ENCODE measurements at regions not wholly inside any gene's neighbourhood (a gene's known extent, or its start where the extent isn't known, plus 50 kb on each side); places are given as distances from the start of the nearest gene placed in this dataset.
A peak's percentile ranks its signal among the peaks of the same experiment; 100 is the strongest.

GRCh38 chr9:82487935-82488312 is 499.4 kb downstream of the SPATA31D1 start:
- 78 to 91% methylated on average over 2 of the region's 2 CpGs for WGBS, 2 donors
- no peak for TF ChIP-seq CTCF (IDR thresholded peaks at IDR 0.05; ENCODE audit: control extremely low read depth, extremely low read depth)

GRCh38 chr9:82488313-82489200 is 500.0 kb downstream of the SPATA31D1 start:
- no peak for TF ChIP-seq CTCF (IDR thresholded peaks at IDR 0.05; ENCODE audit: control extremely low read depth, extremely low read depth)
- peaks cover 0 to 30% (median 10%) of the 10 kb centered on the region in 5 donors for H3K4me1 ChIP-seq (ENCODE audit: control insufficient read depth in 5 of 5, insufficient read depth in 5 of 5, low read length in 5 of 5)
- DNase-seq (peak; percentile 79 to 96 (median 96)), ATAC-seq (ENCODE audit: insufficient read depth, low FRiP score) (no peak)
- H3K9me3 ChIP-seq (ENCODE audit: control insufficient read depth in 4 of 4, insufficient read depth in 3 of 4, low read length in 3 of 4), result no peaks in the 10 kb centered on the region
- WGBS, 2 donors, result 60 to 74% methylated on average over 8 of the region's 8 CpGs
- H3K36me3 ChIP-seq (ENCODE audit: control insufficient read depth in 4 of 4, insufficient read depth in 4 of 4, low read length in 4 of 4), result no peaks in the 10 kb centered on the region
- no peaks in the 10 kb centered on the region for H3K27me3 ChIP-seq (ENCODE audit: control insufficient read depth in 3 of 3, insufficient read depth in 3 of 3, low read length in 2 of 3)
- peak overlapping the region in 1 of 2 donors; percentile 47 for H3K9ac ChIP-seq (ENCODE audit: insufficient read depth in 1 of 2, low read length in 2 of 2)
- peak overlapping the region in 1 of 2 donors; percentile 70 for H3K27ac ChIP-seq (ENCODE audit: low read depth in 1 of 2, low read length in 1 of 2)
- no peak overlapping the region for H3K4me3 ChIP-seq

More at GRCh38 chr9:82487935-82488312, 499.4 kb downstream of the SPATA31D1 start:
- no peak for DNase-seq
- H3K9ac ChIP-seq (ENCODE audit: insufficient read depth in 1 of 2, low read length in 2 of 2), result no peak overlapping the region
- no peak for ATAC-seq (ENCODE audit: insufficient read depth, low FRiP score)
- H3K4me1 ChIP-seq (ENCODE audit: control insufficient read depth in 5 of 5, insufficient read depth in 5 of 5, low read length in 5 of 5), result peaks cover 0 to 30% (median 10%) of the 10 kb centered on the region in 5 donors
- no peak overlapping the region for H3K4me3 ChIP-seq
- H3K36me3 ChIP-seq (ENCODE audit: control insufficient read depth in 4 of 4, insufficient read depth in 4 of 4, low read length in 4 of 4), result no peaks in the 10 kb centered on the region
- peak overlapping the region in 1 of 2 donors; percentile 50 for H3K27ac ChIP-seq (ENCODE audit: low read depth in 1 of 2, low read length in 1 of 2)
- no peaks in the 10 kb centered on the region for H3K27me3 ChIP-seq (ENCODE audit: control insufficient read depth in 3 of 3, insufficient read depth in 3 of 3, low read length in 2 of 3)
- H3K9me3 ChIP-seq (ENCODE audit: control insufficient read depth in 4 of 4, insufficient read depth in 3 of 4, low read length in 3 of 4), result no peaks in the 10 kb centered on the region

GRCh38 chr9:82489201-82489821 is 500.7 kb downstream of the SPATA31D1 start:
- TF ChIP-seq CTCF (IDR thresholded peaks at IDR 0.05; ENCODE audit: control extremely low read depth, extremely low read depth), result no peak
- no peak for DNase-seq

More at GRCh38 chr9:82489201-82489821, 500.7 kb downstream of the SPATA31D1 start:
- Histone ChIP-seq H3K27me3 (ENCODE audit: control insufficient read depth in 3 of 3, insufficient read depth in 3 of 3, low read length in 2 of 3) (no peaks in the 10 kb centered on the region), H3K4me3 (no peak overlapping the region), H3K9ac (ENCODE audit: insufficient read depth in 1 of 2, low read length in 2 of 2) (peak overlapping the region in 1 of 2 donors; percentile 47), H3K27ac (ENCODE audit: low read depth in 1 of 2, low read length in 1 of 2) (peak overlapping the region in 1 of 2 donors; percentile 70), H3K4me1 (ENCODE audit: control insufficient read depth in 5 of 5, insufficient read depth in 5 of 5, low read length in 5 of 5) (peaks cover 0 to 30% (median 10%) of the 10 kb centered on the region in 5 donors), H3K9me3 (ENCODE audit: control insufficient read depth in 4 of 4, insufficient read depth in 3 of 4, low read length in 3 of 4) (no peaks in the 10 kb centered on the region), H3K36me3 (ENCODE audit: control insufficient read depth in 4 of 4, insufficient read depth in 4 of 4, low read length in 4 of 4) (no peaks in the 10 kb centered on the region)
- 57 to 62% methylated on average over 5 of the region's 5 CpGs for WGBS, 2 donors
- no peak for ATAC-seq (ENCODE audit: insufficient read depth, low FRiP score)

Measured in lung (tissue), 11 donors.